ENCODE measurements at regions not wholly inside any gene's neighbourhood (a gene's known extent, or its start where the extent isn't known, plus 50 kb on each side); places are given as distances from the start of the nearest gene placed in this dataset.
A peak's percentile ranks its signal among the peaks of the same experiment; 100 is the strongest.
"Not testable (repeated sequence)": the region's sequence is repeated elsewhere in the genome, so short reads cannot be mapped to it uniquely, and the experiment has no call there.

DNA sequence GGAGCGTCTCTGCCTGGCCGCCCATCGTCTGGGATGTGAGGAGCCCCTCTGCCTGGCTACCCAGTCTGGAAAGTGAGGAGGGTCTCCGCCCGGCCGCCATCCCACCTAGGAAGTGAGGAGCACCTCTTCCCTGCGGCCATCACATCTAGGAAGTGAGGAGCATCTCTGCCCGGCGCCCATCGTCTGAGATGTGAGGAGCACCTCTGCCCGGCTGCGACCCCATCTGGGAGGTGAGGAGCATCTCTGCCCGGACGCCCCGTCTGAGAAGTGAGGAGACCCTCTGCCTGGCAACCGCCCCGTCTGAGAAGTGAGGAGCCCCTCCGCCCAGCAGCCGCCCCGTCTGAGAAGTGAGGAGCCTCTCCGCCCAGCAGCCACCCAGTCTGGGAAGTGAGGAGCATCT, 84.5 kb downstream of the IDS start:
- DNase-seq (ENCODE audit: low read depth in 2 of 2), result not testable (repeated sequence)

DNA sequence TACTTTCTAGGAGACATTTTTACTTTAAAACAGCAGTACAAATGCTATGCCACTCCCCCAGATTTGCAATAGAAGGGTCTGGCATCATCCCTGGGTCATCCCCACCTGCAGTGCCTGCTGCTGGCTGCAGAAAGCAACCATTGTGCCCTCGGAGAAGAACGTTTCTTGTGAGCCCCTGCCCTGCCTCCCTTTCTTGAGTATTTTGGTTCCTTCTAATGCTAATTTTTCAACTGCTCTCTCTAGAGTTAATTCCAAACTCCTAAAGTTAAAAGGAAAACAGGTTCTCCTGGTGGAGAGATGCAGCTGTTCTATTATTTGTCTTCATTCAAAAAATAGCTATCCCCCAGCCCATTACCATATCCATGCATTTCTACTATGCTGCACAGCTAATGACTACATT, 107.1 kb downstream of the IDS start:
- no peak for DNase-seq (ENCODE audit: low read depth in 2 of 2)

DNA sequence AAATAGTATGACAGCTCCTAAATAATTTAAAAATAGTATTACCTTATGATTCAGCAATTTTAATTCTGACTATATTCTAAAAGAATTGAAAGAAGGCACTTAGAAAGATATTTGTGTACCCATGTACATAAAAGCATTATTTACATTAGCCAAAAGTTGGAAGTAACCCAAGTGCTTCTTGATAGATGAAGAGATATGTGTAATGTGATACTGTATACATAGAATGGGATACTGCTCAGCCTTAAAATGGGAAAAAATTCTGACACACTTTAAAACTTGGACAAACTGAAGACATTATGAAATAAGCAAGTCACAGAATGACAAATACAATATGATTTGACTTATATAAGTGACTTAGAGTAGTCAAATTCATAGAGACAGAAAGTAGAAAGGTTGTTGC, 112.2 kb downstream of the IDS start:
- no peak for DNase-seq (ENCODE audit: low read depth in 2 of 2)

DNA sequence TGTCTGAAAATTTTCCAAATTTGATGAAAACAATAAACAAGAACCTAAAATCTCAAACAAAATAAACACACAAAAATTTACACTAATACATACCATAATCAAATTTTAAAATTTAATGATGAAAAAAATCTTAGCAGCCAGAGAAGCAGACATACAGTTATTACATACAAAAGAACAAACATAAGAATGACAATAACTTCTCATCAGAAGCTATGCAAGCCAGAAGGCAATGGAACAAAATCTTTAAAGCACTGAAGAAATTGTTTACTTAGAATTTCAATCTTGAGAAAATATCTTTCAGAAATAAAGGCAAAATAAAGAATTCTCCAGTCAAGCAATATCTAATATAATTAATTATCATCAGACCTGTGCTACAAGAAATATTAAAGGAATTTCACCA, 121.3 kb downstream of the IDS start:
- DNase-seq (ENCODE audit: low read depth in 2 of 2), result no peak

DNA sequence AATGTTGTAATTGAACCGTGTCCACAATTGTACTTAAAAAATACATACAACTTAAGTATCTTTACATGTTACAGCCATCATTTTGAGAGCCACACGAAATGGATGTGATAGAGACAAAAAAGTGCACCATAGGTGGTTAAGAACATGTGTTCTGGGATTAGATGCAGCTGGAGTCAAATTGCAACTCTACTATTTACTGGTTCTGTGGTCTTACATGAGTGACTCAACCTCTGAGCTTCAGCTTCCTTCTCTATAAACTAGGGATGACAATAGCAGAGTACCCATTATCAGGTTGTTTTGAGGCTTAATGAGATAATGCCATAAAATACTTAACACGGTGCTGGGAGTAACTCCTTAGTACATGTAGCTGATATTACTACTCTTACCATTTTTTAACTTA, 130.4 kb downstream of the IDS start:
- no peak for DNase-seq (ENCODE audit: low read depth in 2 of 2)

DNA sequence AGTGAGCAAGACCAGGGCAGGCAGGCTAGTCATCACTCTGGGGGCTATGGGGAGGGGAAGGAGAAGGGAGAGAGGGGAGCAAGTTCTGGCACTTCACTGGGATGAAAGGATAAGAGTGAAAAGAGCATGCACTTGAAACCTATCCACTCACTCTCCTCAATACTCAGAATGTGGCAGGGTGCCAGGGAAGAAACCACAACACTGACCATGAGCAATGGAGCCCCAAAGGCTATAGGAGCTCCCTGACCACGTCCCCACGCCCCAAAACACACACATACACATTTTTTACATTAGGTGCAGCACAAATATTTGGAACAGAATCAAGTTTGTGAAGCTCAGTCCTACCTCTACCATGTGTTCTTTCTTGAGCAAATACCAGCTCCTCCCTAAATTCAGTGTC, 132.2 kb downstream of the IDS start:
- DNase-seq (ENCODE audit: low read depth in 2 of 2), result no peak

DNA sequence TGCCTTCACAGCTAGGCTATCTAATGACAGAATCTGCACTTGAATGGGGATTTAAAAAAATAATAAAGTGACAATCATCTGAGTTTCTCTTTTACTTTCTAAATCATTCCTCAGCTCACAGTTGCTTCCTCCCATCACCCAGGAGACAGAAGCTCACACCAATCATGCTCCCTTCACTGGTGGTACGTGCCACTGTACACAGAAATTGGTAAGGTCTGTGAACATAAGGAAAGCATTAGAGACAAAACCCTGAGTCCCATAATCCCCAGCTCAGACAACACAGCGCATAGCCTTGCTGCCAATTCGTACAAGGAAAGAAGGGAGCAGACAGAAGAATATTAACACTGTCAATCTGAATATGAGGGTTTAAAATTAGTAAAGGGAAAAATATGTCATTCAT, 133.1 kb downstream of the IDS start:
- no peak for DNase-seq (ENCODE audit: low read depth in 2 of 2)

DNA sequence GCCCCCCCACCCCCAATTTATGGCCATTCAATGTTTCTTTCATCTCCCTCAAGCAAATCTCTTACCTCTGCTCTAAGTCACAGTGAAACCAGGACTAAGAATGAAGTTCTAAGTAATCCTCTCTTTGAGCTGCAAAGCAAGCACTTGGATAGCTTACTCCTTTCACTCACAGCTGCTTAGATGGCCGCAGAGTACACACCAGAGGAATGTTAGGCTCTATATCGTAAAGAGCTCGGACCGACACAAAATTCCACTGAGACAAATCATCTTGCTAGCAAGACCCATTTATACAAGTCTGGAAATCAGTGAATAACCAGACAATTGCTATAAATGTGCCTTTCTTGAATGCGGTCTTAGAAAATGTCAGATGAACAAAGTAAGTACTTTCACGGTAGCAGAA, 135.0 kb downstream of the IDS start:
- no peak for DNase-seq (ENCODE audit: low read depth in 2 of 2)

DNA sequence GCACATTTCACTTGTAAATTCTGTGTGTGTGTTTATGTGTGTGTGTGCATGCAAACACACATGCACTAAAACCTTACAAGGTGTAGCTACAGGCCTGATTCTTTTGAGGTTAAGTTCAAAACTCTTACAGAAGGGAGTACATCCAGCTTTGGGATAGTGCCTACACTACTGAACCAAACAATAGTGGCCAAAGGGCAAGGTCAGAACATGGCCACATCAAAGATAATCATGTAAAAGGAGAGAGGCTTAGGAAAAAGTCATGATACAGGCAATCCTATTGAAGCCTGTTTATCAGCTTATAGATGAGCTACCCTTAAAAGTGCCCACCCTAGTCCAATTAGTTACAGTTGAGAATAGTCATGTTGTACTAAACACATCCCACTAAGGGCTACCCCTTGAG, 139.6 kb downstream of the IDS start:
- DNase-seq (ENCODE audit: low read depth in 2 of 2), result no peak

DNA sequence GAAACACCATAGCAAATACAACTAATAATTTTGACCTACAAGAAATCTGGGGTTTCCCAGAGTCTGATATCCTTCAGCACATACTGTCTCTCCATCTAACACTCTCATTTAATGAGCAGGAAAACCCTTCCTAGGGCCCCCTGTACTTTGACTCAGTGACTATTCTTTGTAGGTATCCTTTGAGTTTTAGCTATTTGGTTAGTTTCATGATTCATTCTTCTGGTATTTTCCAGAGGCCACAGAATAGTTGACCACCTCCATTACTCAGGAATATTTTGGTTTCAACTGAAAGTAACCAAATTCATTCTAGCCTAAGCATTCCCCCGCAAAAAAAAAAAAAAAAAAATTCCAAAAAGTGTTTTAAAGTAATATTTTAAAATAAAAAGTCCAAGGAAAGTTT, 140.0 kb downstream of the IDS start:
- DNase-seq (ENCODE audit: low read depth in 2 of 2), result no peak

DNA sequence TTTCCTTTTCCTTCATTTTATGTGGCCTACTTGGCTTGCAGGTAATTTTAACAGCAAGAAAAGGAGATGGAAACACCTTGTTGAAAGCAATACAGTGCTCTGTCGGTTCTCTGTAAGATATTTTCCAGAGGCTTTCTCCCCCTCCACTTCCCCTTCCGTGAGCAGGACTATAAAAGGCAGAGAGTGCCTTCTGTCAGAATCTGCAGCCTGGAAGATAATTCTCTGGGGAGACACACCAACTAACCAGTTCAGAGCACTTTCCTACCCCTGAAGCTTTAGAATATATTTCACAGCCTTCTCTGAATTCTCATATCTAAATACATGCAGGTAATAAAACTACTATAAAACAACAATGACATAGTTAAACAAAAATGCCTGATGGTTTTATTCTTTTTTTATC, 141.1 kb downstream of the IDS start:
- DNase-seq (ENCODE audit: low read depth in 2 of 2), result no peak

DNA sequence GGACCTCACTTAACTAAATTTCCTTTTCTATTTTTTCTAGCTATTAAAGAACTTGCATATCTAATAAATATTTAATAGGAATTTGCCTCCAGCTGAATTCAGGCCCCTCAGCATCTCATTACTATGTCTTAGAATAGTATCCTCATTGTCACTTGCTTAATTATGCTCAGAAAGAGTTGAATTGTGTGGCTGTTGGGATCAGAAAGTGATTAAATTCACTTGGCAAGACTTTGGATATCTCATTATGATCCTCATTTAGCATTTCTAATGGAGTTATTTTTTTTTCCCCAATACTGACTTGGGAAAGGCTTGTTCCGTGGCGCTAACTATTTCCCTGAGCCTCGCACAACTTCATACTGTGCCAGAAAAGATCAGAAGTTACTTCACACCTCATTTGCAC, 158.8 kb downstream of the IDS start:
- DNase-seq (ENCODE audit: low read depth in 2 of 2), result no peak

DNA sequence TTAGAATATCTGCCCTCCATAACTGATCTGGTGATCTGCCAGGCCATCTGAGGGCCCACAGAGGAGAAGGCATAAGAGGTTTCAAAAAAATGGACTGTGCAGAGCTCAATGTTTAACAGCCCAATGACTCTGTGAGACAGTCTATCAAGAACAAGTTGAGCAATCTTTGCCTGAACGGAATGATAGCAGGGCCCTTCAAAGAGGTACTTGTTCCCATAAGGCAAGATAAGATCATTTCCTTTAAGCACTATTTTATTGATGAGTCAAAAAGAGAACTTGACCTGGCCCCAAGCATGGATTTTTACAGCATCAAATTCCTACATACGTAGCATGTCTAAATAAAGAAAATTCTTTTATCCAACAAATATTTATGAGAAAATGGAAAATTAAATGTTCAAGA, 182.8 kb downstream of the IDS start:
- no peak for DNase-seq (ENCODE audit: low read depth in 2 of 2)

DNA sequence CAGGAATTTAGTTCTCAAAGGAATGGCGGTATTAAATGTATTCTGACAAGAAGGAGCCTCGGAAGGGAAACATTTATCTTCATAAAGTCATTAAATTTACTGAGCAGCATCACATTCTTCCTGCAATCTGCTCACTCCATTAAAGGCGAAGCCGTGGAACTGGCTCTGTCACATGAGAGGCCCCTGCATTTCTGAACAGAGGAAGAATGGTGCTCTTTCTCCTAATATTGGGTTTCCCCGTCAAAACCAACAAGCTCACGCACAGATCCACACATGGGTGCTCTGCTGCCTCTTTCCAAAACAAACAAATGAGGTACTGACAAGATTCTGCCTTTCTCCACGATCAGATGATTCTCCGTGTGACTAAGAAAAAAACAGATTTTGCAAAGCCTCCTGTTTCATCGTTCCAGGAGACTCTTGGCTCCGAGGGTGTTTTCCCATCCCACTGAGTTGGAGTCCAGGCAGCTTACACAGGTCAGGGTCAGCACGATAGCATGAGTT, 191.2 kb downstream of the IDS start:
- no peak for DNase-seq (ENCODE audit: low read depth in 2 of 2)

DNA sequence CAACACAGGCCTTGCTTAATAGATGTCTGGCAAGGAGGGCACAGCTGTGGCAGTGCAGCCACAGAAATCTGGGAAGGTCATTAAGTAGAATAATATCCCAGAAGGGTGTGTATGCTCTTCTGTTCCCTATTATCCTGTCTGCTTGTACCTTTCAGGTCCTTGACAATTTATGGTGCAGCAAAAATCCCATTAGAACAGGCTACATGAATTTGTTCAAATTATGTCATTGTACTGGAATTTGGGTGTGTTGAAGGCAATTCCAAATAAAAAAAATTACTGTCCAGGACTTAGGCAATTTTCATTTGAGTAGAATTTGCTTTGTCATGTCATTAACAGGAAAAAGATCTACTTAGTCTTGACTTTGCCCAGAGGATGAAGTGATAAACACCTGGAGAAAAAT, 192.1 kb downstream of the IDS start:
- no peak for DNase-seq (ENCODE audit: low read depth in 2 of 2)

DNA sequence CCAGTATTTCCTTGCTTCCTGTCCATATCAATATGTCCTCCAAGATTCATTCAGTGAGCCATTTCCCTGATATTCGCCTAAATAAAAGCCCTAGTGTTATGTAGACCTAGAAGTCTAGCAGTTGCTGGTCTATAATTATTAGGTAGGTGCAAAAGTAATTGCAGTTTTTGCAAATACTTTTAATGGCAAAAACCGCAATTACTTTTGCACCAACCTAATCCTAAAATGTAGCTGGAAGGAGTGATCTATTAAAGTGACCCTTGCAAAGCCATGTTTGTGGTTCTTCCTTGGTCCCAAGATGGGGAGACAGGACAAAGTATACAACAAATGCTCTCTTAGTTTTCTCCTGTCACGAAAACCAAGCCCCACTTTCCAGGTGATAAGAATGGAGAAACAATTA, 193.0 kb downstream of the IDS start:
- no peak for DNase-seq (ENCODE audit: low read depth in 2 of 2)

DNA sequence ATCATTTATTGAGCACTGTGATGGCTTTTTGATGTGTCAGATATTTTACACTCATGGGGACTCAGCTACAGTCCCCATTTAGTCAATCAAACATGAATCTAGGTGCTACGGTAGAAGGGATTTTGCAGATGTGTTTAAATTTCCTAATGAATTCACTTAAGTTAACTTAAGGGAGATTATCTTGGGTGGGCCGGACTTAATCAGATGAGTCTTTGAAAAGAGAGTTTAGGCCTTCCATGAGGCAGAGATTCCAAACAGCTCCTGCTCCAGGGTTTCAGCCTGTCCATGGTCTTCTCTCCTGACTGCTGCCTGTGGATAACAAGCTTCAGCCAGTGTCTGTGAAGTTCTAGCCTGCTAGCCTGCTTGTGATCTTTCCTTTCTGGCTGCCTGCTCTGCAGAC, 202.4 kb downstream of the IDS start:
- no peak for DNase-seq (ENCODE audit: low read depth in 2 of 2)

DNA sequence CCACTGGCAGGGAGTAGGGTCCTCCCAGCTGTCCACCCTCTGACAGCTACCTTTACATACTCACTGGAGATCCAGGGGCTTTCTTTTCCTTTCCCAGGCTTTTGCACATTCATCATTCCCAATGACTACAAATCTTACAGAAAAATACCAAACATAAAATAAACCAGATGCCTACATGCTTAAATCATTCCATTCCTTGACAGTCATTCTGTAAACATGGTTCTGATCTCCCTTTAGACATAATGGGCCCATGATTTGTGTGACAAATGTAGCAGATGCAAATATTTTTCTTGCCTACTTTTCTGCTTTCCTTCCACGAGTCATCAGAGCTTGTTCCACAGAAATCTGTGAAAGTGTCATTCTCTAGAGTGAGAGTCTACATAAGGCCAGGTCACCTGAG, 207.0 kb downstream of the IDS start:
- no peak for DNase-seq (ENCODE audit: low read depth in 2 of 2)

DNA sequence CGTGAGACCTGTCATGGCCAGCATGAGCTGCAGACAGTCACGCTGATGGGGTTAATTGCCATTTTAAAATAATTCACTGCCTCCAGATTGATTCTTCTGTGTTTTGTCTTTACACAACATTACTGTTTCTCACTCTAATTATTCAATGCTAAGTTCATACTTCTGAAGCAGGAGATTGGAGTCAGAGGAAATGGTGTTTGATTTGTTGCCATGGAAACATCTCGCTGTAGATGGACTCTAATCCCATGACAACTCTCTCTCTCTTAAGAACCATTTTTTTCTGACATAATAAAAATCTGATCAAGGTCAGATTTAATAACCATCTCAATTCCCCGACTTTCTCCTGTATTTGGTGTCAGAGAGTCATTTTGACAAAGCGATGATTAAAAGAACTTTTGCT, 209.0 kb downstream of the IDS start:
- no peak for DNase-seq (ENCODE audit: low read depth in 2 of 2)

DNA sequence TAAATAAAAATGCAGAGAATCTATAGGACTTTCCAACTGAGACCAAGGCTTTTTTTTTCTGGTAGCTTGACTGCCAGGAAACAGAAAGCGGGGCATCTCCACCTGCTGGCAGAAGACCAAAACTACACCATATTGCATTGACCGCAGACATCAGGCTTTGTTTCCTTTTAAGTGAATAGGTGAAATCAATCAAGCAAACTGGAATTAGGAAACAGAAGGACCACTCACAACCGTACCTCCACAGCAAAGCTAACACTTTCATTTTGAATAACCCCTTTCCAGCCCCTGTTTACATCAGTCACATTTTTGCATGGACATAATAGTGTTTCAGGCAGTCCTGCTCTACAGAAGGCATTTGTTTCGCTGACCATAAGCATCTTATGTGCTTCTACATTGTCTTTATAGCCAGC, 218.2 kb downstream of the IDS start:
- DNase-seq (ENCODE audit: low read depth in 2 of 2), result peak in 1 of 2 experiments; percentile 6

DNA sequence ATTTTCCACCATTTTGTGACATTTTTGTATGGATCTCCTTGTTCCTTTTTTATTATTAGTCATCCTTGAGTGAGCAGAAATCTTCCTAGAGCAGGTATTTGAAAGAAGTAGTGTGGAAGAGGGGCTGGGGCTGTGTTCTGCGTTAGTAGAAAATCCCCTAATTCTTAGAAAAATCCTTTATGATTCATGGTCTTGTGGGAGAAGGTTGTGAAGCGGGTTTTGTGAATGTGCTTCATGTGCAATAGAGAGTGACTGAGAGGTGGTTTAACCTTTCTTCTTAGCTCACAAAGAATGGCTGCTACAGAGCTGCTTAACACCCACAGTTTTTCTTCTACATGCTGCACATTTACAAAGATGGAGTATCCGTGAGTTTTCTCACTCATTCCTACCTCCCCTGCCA, 220.5 kb downstream of the IDS start:
- DNase-seq (ENCODE audit: low read depth in 2 of 2), result no peak

DNA sequence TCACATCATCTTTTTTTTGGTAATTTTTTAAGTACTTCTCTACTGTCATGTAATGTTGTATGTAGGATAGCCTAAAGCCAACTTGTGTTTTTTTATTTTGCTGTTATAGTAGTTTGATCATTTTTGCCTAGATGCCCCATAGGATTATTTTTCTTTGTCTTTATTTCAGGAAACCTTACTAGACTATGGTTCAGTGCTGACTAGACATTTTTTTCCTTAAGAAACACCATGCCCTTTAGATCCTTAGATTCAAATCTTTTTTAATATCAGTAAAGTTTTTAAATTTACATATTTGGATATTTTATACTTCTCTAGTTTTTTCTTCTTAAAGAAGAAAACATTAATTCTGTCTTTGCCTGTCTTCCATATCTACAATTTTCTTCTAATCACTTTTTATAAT, 221.3 kb downstream of the IDS start:
- no peak for DNase-seq (ENCODE audit: low read depth in 2 of 2)

DNA sequence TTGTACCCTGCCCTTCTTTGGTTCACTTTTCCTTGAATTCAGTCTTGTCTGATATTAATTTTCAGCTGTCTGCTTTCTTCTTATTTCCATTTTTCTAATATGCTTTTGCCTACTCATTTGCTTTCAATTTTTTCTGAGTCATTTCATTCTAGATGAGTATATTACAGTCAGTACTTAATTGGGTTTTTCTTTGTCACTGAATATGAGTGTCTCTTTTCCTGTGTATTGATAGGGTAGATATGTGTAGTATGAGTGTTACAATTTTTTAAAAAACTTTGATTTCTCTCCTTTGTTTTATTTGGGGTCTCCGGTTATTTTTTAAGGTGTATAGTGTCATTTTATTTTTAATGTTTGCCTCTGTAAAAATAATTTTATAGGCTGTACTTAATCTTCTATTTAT, 222.2 kb downstream of the IDS start:
- DNase-seq (ENCODE audit: low read depth in 2 of 2), result no peak

DNA sequence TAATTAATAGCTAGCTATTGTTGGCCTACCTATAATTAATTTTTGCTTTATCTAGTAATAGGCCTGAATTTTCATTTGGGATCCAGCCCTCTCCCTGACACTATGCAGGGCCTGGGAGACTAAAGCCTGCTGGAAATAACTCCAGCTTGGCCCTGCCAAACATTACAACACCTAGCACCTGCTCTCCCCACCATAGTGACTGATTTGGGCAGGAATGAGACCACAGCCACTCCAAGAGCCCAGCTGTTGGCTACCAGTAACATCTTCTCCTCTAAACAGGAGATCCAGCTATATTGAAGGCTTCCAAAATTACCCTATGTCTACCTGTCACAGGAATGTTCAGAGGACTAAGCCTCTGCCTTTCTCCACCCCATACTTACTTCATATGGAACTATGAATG, 225.1 kb downstream of the IDS start:
- DNase-seq (ENCODE audit: low read depth in 2 of 2), result no peak

DNA sequence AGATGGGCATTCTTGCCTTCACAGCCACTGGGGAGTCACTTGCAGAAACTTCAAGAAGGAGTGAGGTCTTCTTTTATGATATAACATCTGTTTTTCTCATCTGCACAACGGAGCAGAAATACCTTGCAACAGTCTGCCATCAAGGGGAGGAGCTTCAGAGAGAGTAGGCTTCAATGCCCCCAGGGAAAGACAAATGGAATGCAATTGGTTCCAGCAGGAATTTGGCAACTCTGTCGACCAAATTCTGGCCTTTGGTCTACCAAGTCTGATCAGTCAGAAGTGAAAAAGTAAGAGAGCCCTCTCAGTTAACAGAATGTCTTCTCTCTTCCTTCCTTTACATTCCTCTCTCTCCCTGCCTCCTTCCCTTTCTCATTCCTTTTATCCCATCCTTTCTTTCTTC, 229.3 kb downstream of the IDS start:
- no peak for DNase-seq (ENCODE audit: low read depth in 2 of 2)

Measured in stimulated activated CD4-positive, alpha-beta T cell treated with anti-CD3 and anti-CD28 coated beads, Interleukin-12 subunit alpha, Interleukin-12 subunit beta, amount 100 ng/mL, for 24 hours (primary cell).